Activated CD4-positive, alpha-beta T cell treated with anti-CD3 and anti-CD28 coated beads for 24 hours (primary cell): ENCODE measurements at regions not wholly inside any gene's neighbourhood (a gene's known extent, or its start where the extent isn't known, plus 50 kb on each side); places are given as distances from the start of the nearest gene placed in this dataset.
"Not testable (repeated sequence)": the region's sequence is repeated elsewhere in the genome, so short reads cannot be mapped to it uniquely, and the experiment has no call there.

Experiments
- DNase-seq, 2 donors: peaks; one replicate each; pipeline ENCODE4 v3.0.0-alpha.2; 2020; ENCODE audit warnings: low read depth in 2 of 2

GRCh38 chr10:108980869-108981268 is 942.4 kb downstream of the XPNPEP1 start:
- DNase-seq = no peak

- no peak for DNase-seq
These were observed 947.8 kb downstream of the XPNPEP1 start for GRCh38 chr10:108975459-108976058.

GRCh38 chr10:108970016-108970415 is 953.3 kb downstream of the XPNPEP1 start:
- DNase-seq = no peak

GRCh38 chr10:108966411-108966810 is 956.9 kb downstream of the XPNPEP1 start:
- no peak for DNase-seq

- no peak for DNase-seq
These were observed 957.3 kb downstream of the XPNPEP1 start for GRCh38 chr10:108966005-108966404.

- no peak for DNase-seq
These were observed 961.1 kb downstream of the XPNPEP1 start for GRCh38 chr10:108962172-108962571.

- no peak for DNase-seq
These were observed 965.6 kb downstream of the XPNPEP1 start for GRCh38 chr10:108957681-108958080.

- no peak for DNase-seq
These were observed 967.2 kb downstream of the XPNPEP1 start for GRCh38 chr10:108956149-108956548.

GRCh38 chr10:108920029-108920428 is 1003.3 kb downstream of the XPNPEP1 start:
- not testable (repeated sequence) for DNase-seq

GRCh38 chr10:108913300-108913699 is 1010.0 kb downstream of the XPNPEP1 start:
- DNase-seq = no peak

GRCh38 chr10:108911814-108912541 is 1011.3 kb downstream of the XPNPEP1 start:
- no peak for DNase-seq

- no peak for DNase-seq
These were observed 1015.2 kb downstream of the XPNPEP1 start for GRCh38 chr10:108908096-108908495.

GRCh38 chr10:108905821-108906220 is 1017.5 kb downstream of the XPNPEP1 start:
- DNase-seq = no peak

GRCh38 chr10:108905171-108905570 is 1018.1 kb downstream of the XPNPEP1 start:
- DNase-seq = no peak

GRCh38 chr10:108904163-108904838 is 1019.0 kb downstream of the XPNPEP1 start:
- no peak for DNase-seq

GRCh38 chr10:108902619-108903285 is 1020.6 kb downstream of the XPNPEP1 start:
- no peak for DNase-seq

- DNase-seq = no peak
These were observed 1021.3 kb downstream of the XPNPEP1 start for GRCh38 chr10:108901781-108902618.

- DNase-seq = no peak
These were observed 1023.6 kb downstream of the XPNPEP1 start for GRCh38 chr10:108899670-108900069.

GRCh38 chr10:108894402-108895301 is 1028.7 kb downstream of the XPNPEP1 start:
- DNase-seq = no peak

GRCh38 chr10:108877095-108877561 is 1046.2 kb downstream of the XPNPEP1 start:
- DNase-seq = no peak
